ENCODE measurements at regions not wholly inside any gene's neighbourhood (a gene's known extent, or its start where the extent isn't known, plus 50 kb on each side); places are given as distances from the start of the nearest gene placed in this dataset.
A peak's percentile ranks its signal among the peaks of the same experiment; 100 is the strongest.

DNA sequence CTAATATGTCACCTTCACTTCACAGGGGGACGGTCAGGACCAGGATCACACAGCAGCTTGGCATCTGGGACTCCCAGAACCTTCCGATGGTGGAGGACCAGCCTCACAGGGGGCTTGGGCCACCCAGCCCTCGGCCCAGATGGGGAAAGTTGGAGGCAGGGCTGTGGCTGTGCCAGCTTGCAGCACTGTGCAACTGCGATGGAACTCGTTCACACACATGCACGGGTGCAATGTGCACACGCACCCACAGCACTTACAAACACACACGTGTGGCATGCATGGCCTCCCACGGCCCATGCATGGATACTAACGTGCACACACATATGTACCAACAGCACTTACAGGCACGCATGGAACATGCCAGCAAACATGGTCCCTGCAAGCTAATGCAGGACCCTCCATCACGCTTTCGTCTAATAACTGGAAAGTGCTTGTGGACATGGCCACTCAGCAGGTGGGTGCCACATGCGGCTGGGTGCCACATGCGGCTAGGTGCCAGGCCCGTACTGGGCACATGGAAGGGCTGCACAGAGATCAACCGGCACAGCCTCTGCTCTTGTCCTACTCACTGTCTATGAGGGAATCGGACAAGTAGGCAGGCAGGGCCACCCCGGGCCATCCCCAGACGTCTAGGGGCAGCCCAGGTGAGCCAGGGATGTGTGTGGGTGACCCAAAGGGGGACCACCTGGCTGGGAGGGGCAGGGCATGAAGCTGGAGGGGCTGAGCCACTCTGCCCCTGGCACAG, 63.2 kb downstream of the ADRA2C start:
- no peak overlapping the region for H3K23ac ChIP-seq (ENCODE audit: low read length)
- H3K79me2 ChIP-seq (ENCODE audit: control insufficient read depth, insufficient read depth, low read length, poor library complexity) = no peaks in the 10 kb centered on the region
- H3K4me2 ChIP-seq (ENCODE audit: low read length) = no peak overlapping the region
- H4K8ac ChIP-seq (ENCODE audit: low read depth, low read length) = no peak overlapping the region
- peak overlapping the region; percentile 8 for H3K4me3 ChIP-seq (ENCODE audit: low read depth, low read length)
- no peak overlapping the region for H2AFZ ChIP-seq (ENCODE audit: insufficient read depth, low read length, poor library complexity)
- no peak overlapping the region for H3K14ac ChIP-seq (ENCODE audit: low read length)
- no peak overlapping the region for H2BK5ac ChIP-seq (ENCODE audit: low read depth, low read length, poor library complexity)
- peaks cover 5% of the 10 kb centered on the region for H3K9me3 ChIP-seq (ENCODE audit: insufficient read depth, low read depth, low read length)
- H3K79me1 ChIP-seq (ENCODE audit: low read length) = no peaks in the 10 kb centered on the region
- H4K91ac ChIP-seq (ENCODE audit: low read depth, low read length) = no peak overlapping the region
- H3K9ac ChIP-seq (ENCODE audit: low read length) = no peak overlapping the region
- no peaks in the 10 kb centered on the region for H3K27me3 ChIP-seq (ENCODE audit: insufficient read depth, low read length)
- H4K12ac ChIP-seq (ENCODE audit: low read depth, low read length) = no peak overlapping the region
- no peak overlapping the region for H3K18ac ChIP-seq (ENCODE audit: low read length)
- no peak for DNase-seq
- no peak overlapping the region for H2AK5ac ChIP-seq (ENCODE audit: low read length)
- H3K4me1 ChIP-seq (ENCODE audit: control insufficient read depth in 1 of 2, insufficient read depth in 2 of 2, low read length in 2 of 2) = no peaks in the 10 kb centered on the region
- no CpG with 5 or more reads among the region's 20 CpGs for WGBS (ENCODE audit: extremely low coverage, insufficient coverage, insufficient read length)
- no peak overlapping the region for H3K4ac ChIP-seq (ENCODE audit: low read depth, low read length)
- no peak overlapping the region for H3K27ac ChIP-seq (ENCODE audit: low read depth, low read length)
- no peak overlapping the region for H2BK12ac ChIP-seq (ENCODE audit: low read length)
- H2BK120ac ChIP-seq (ENCODE audit: insufficient read depth, low read length, poor library complexity) = no peak overlapping the region
- H3K36me3 ChIP-seq (ENCODE audit: control insufficient read depth in 1 of 2, insufficient read depth in 2 of 2, low read length in 2 of 2) = no peaks in the 10 kb centered on the region

DNA sequence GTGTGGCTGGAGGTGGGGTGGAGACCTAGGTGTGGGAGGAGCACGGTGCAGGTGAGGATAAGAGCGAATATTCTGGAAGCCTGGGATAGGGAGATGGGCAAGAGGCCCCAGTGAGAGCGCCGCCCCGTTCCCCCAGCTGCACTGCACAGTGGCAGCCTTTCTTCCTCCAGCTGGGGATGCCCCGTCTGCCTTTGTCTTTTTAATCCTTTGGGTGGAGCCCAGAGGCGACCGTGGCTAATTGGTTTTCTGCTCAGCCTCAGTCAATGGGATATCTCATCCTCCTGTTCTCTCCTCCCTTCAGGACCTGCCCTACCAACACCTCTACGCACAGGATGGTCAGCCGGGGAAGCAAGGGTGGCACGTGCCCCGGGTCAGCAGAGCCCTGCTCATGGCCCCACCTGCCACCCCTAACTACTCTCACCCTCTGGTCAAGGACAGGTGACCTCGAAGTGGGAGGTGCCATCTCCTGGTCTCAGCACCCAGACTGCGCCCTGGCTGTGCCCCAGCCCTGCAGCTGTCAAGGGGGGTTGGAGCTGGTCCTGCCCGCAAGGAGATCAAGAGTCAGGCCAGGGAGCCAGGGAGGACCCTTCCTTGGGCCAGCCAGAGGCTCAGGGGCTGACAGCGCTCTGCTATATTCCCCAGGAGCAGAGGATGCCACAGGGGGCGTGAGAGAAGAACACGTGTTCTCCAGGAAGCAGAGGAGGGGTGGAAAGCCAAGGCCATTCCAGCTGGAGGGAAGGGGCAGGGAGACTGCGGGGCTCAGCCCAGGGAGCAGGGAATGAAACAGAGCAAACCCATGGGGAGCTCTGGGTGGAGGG, 64.0 kb downstream of the ADRA2C start:
- Histone ChIP-seq H4K91ac (ENCODE audit: low read depth, low read length) (no peak overlapping the region), H2BK120ac (ENCODE audit: insufficient read depth, low read length, poor library complexity) (no peak overlapping the region), H3K27me3 (ENCODE audit: insufficient read depth, low read length) (no peaks in the 10 kb centered on the region), H2AK5ac (ENCODE audit: low read length) (no peak overlapping the region), H3K4me2 (ENCODE audit: low read length) (no peak overlapping the region), H3K79me2 (ENCODE audit: control insufficient read depth, insufficient read depth, low read length, poor library complexity) (no peaks in the 10 kb centered on the region), H4K8ac (ENCODE audit: low read depth, low read length) (no peak overlapping the region), H3K23ac (ENCODE audit: low read length) (no peak overlapping the region), H2BK5ac (ENCODE audit: low read depth, low read length, poor library complexity) (no peak overlapping the region), H2BK12ac (ENCODE audit: low read length) (no peak overlapping the region), H4K12ac (ENCODE audit: low read depth, low read length) (no peak overlapping the region), H3K27ac (ENCODE audit: low read depth, low read length) (no peak overlapping the region), H3K4ac (ENCODE audit: low read depth, low read length) (no peak overlapping the region), H3K36me3 (ENCODE audit: control insufficient read depth in 1 of 2, insufficient read depth in 2 of 2, low read length in 2 of 2) (no peaks in the 10 kb centered on the region), H3K14ac (ENCODE audit: low read length) (no peak overlapping the region), H3K4me1 (ENCODE audit: control insufficient read depth in 1 of 2, insufficient read depth in 2 of 2, low read length in 2 of 2) (no peaks in the 10 kb centered on the region), H3K9ac (ENCODE audit: low read length) (no peak overlapping the region), H3K4me3 (ENCODE audit: low read depth, low read length) (no peak overlapping the region), H2AFZ (ENCODE audit: insufficient read depth, low read length, poor library complexity) (no peak overlapping the region), H3K79me1 (ENCODE audit: low read length) (no peaks in the 10 kb centered on the region), H3K18ac (ENCODE audit: low read length) (no peak overlapping the region), H3K9me3 (ENCODE audit: insufficient read depth, low read depth, low read length) (peaks cover 5% of the 10 kb centered on the region)
- no peak for DNase-seq
- no CpG with 5 or more reads among the region's 19 CpGs for WGBS (ENCODE audit: extremely low coverage, insufficient coverage, insufficient read length)

DNA sequence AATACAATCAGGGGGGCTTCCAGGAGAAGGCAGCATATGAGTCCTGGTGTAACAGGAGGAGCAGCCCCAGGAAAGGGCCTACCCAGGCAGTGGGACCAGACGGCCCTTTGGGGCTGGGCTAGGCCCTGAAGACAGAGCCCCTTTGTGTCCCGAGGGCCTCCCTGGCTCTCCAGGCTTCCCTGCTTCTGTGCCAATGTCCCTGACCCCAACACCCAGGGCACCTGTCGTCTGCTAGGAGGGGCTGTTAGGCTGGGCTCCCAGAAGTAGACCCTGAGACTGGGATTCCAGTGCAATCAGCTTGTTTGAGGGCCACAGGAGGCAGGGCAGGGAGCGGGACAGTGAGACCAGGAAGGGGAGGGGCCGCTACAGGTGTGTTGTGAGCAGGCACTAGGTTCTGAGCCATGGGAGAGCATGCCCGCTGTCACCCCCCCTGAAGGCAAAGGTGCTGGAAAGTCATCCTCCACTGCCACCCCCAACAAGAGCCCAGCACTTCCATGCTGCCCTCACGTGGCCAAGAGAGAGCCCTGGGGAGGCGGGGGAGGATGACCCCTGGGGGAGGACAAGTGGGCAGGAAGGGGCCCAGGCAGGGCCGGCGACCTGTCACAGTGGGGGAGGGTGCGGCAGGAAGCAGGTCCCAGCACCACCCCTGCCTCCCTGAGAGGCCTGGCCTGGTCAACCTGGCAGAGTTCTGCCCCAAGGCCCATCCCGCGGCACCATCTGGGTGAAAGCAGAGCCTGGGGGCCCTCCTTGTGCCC, 64.8 kb downstream of the ADRA2C start:
- H3K79me2 ChIP-seq (ENCODE audit: control insufficient read depth, insufficient read depth, low read length, poor library complexity) = no peaks in the 10 kb centered on the region
- no peak overlapping the region for H3K18ac ChIP-seq (ENCODE audit: low read length)
- no peak overlapping the region for H2AK5ac ChIP-seq (ENCODE audit: low read length)
- H4K8ac ChIP-seq (ENCODE audit: low read depth, low read length) = no peak overlapping the region
- H2AFZ ChIP-seq (ENCODE audit: insufficient read depth, low read length, poor library complexity) = no peak overlapping the region
- no peaks in the 10 kb centered on the region for H3K79me1 ChIP-seq (ENCODE audit: low read length)
- no peak overlapping the region for H3K9ac ChIP-seq (ENCODE audit: low read length)
- DNase-seq = no peak
- no peak overlapping the region for H3K23ac ChIP-seq (ENCODE audit: low read length)
- no peak overlapping the region for H2BK120ac ChIP-seq (ENCODE audit: insufficient read depth, low read length, poor library complexity)
- H3K36me3 ChIP-seq (ENCODE audit: control insufficient read depth in 1 of 2, insufficient read depth in 2 of 2, low read length in 2 of 2) = no peaks in the 10 kb centered on the region
- H3K4me1 ChIP-seq (ENCODE audit: control insufficient read depth in 1 of 2, insufficient read depth in 2 of 2, low read length in 2 of 2) = no peaks in the 10 kb centered on the region
- no peak overlapping the region for H3K4me3 ChIP-seq (ENCODE audit: low read depth, low read length)
- no peak overlapping the region for H2BK12ac ChIP-seq (ENCODE audit: low read length)
- WGBS (ENCODE audit: extremely low coverage, insufficient coverage, insufficient read length) = no CpG with 5 or more reads among the region's 13 CpGs
- H3K4me2 ChIP-seq (ENCODE audit: low read length) = no peak overlapping the region
- H3K9me3 ChIP-seq (ENCODE audit: insufficient read depth, low read depth, low read length) = peaks cover 5% of the 10 kb centered on the region
- H3K4ac ChIP-seq (ENCODE audit: low read depth, low read length) = no peak overlapping the region
- no peak overlapping the region for H3K27ac ChIP-seq (ENCODE audit: low read depth, low read length)
- H4K91ac ChIP-seq (ENCODE audit: low read depth, low read length) = no peak overlapping the region
- no peak overlapping the region for H2BK5ac ChIP-seq (ENCODE audit: low read depth, low read length, poor library complexity)
- no peaks in the 10 kb centered on the region for H3K27me3 ChIP-seq (ENCODE audit: insufficient read depth, low read length)
- H3K14ac ChIP-seq (ENCODE audit: low read length) = no peak overlapping the region
- no peak overlapping the region for H4K12ac ChIP-seq (ENCODE audit: low read depth, low read length)

- no peak overlapping the region for H3K4ac ChIP-seq (ENCODE audit: low read depth, low read length)
- no peaks in the 10 kb centered on the region for H3K4me1 ChIP-seq (ENCODE audit: control insufficient read depth in 1 of 2, insufficient read depth in 2 of 2, low read length in 2 of 2)
- no peak overlapping the region for H2AK5ac ChIP-seq (ENCODE audit: low read length)
- H3K27ac ChIP-seq (ENCODE audit: low read depth, low read length) = no peak overlapping the region
- no peaks in the 10 kb centered on the region for H3K79me1 ChIP-seq (ENCODE audit: low read length)
- H3K9me3 ChIP-seq (ENCODE audit: insufficient read depth, low read depth, low read length) = peaks cover 5% of the 10 kb centered on the region
- H3K27me3 ChIP-seq (ENCODE audit: insufficient read depth, low read length) = no peaks in the 10 kb centered on the region
- no peak overlapping the region for H3K9ac ChIP-seq (ENCODE audit: low read length)
- H3K23ac ChIP-seq (ENCODE audit: low read length) = no peak overlapping the region
- H3K79me2 ChIP-seq (ENCODE audit: control insufficient read depth, insufficient read depth, low read length, poor library complexity) = no peaks in the 10 kb centered on the region
- H3K18ac ChIP-seq (ENCODE audit: low read length) = no peak overlapping the region
- no peak overlapping the region for H2BK12ac ChIP-seq (ENCODE audit: low read length)
- no peak for DNase-seq
- H3K36me3 ChIP-seq (ENCODE audit: control insufficient read depth in 1 of 2, insufficient read depth in 2 of 2, low read length in 2 of 2) = no peaks in the 10 kb centered on the region
- no peak overlapping the region for H4K8ac ChIP-seq (ENCODE audit: low read depth, low read length)
- H2AFZ ChIP-seq (ENCODE audit: insufficient read depth, low read length, poor library complexity) = no peak overlapping the region
- no peak overlapping the region for H4K12ac ChIP-seq (ENCODE audit: low read depth, low read length)
- H2BK120ac ChIP-seq (ENCODE audit: insufficient read depth, low read length, poor library complexity) = no peak overlapping the region
- WGBS (ENCODE audit: extremely low coverage, insufficient coverage, insufficient read length) = no CpG with 5 or more reads among the region's 14 CpGs
- no peak overlapping the region for H4K91ac ChIP-seq (ENCODE audit: low read depth, low read length)
- H3K14ac ChIP-seq (ENCODE audit: low read length) = no peak overlapping the region
- no peak overlapping the region for H2BK5ac ChIP-seq (ENCODE audit: low read depth, low read length, poor library complexity)
- no peak overlapping the region for H3K4me2 ChIP-seq (ENCODE audit: low read length)
- H3K4me3 ChIP-seq (ENCODE audit: low read depth, low read length) = no peak overlapping the region
These were observed 65.5 kb downstream of the ADRA2C start for GRCh38 chr4:3831529-3832150.

Data from trophoblast cell (in vitro differentiated cells and primary cell).